GM21528 (cell line): ENCODE measurements at regions not wholly inside any gene's neighbourhood (a gene's known extent, or its start where the extent isn't known, plus 50 kb on each side); places are given as distances from the start of the nearest gene placed in this dataset.

Source experiments
- ATAC-seq: cut with Tn5 transposase; IDR thresholded peaks from one replicate; pipeline ENCODE4 v1.9.1; 2021; ENCODE audit warnings: mild to moderate bottlenecking, moderate library complexity; ENCODE audit not compliant: unreplicated experiment, low FRiP score

GRCh38 chr17:413706-414380 is 61.2 kb upstream of the RPH3AL start:
- ATAC-seq = no peak

GRCh38 chr17:413016-413350 is 60.4 kb upstream of the RPH3AL start:
- no peak for ATAC-seq

- ATAC-seq = no peak
These were observed 59.8 kb upstream of the RPH3AL start for GRCh38 chr17:412211-413015.

GRCh38 chr17:411421-412120 is 59.0 kb upstream of the RPH3AL start:
- no peak for ATAC-seq

GRCh38 chr17:410543-411401 is 58.2 kb upstream of the RPH3AL start:
- ATAC-seq = peak; percentile 2

- peak; percentile 79 for ATAC-seq
These were observed 57.4 kb upstream of the RPH3AL start for GRCh38 chr17:409848-410542.

- ATAC-seq = no peak
These were observed 56.8 kb upstream of the RPH3AL start for GRCh38 chr17:409308-409847.

GRCh38 chr17:404703-405102 is 52.1 kb upstream of the RPH3AL start:
- ATAC-seq = no peak
